ENCODE measurements at regions not wholly inside any gene's neighbourhood (a gene's known extent, or its start where the extent isn't known, plus 50 kb on each side); places are given as distances from the start of the nearest gene placed in this dataset.

DNA sequence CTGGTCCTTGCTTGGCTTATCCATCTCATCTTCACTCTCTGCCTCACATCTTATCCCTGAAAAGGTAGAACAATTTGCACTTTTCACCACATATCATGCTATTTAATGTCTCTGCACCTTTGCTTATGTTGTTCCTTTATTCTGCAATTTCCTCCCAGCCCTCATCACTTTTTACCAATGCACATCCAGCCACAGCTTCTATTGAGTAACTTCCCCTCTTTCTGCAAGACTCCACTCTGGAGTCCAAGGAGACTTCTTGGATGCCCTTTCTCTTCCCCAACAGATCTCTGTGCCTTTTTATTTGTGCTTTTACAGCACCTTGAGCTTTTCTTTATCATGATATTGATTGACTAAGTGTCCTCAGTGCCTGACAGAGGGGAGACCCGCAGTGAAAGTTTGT lies 797.1 kb downstream of the VRK1 start:
- Histone ChIP-seq H3K4me2 (ENCODE audit: insufficient read depth, low read length) (no peak overlapping the region), H3K27ac (ENCODE audit: insufficient read depth, low read depth, low read length) (no peak overlapping the region), H3K36me3 (ENCODE audit: control insufficient read depth in 2 of 2, extremely low read depth in 1 of 2, insufficient read depth in 2 of 2, low read length in 2 of 2) (no peaks in the 10 kb centered on the region), H3K9me1 (replicated peaks; ENCODE audit: control insufficient read depth, extremely low read depth, insufficient read depth, low read length) (no peaks in the 10 kb centered on the region), H4K20me1 (replicated peaks; ENCODE audit: control insufficient read depth, extremely low read depth, insufficient read depth, low read length) (no peaks in the 10 kb centered on the region), H3K4me1 (ENCODE audit: control insufficient read depth, extremely low read depth, insufficient read depth, low read length) (no peaks in the 10 kb centered on the region), H3K27me3 (ENCODE audit: control insufficient read depth in 2 of 2, insufficient read depth in 2 of 2, low read length in 2 of 2) (no peaks in the 10 kb centered on the region), H3K79me2 (ENCODE audit: control insufficient read depth, insufficient read depth, low read length) (no peaks in the 10 kb centered on the region), H3K9me3 (replicated peaks; ENCODE audit: control insufficient read depth, insufficient read depth, low read length) (peaks cover 6% of the 10 kb centered on the region), H3K4me3 (replicated peaks in 1 of 3; ENCODE audit: insufficient read depth in 1 of 3, low read depth in 1 of 3, low read length in 3 of 3) (no peak overlapping the region), H2AFZ (ENCODE audit: low read depth, low read length) (no peak overlapping the region), H3K9ac (replicated peaks; ENCODE audit: extremely low read depth, insufficient read depth, low read length) (no peak overlapping the region)
- ChIA-PET CTCF (no interaction called here), POLR2A (no interaction called here)
- FAIRE-seq (no peak), DNase-seq (ENCODE audit: low read depth, low spot score) (no peak)
- dilution Hi-C loops (cut with MboI; ENCODE audit: extremely low pct_ligation_motif_present, low sequenced_read_pairs) = no loop called here
- intact Hi-C loops (cut with micrococcal nuclease) = no loop called here
- no TSS peak for BruUV-seq (replicated peaks)
- TF ChIP-seq MAX (IDR thresholded peaks at IDR 0.05; ENCODE audit: insufficient read depth, insufficient read length) = no peak
- TF ChIP-seq CTCF (IDR thresholded peaks at IDR 0.05; ENCODE audit: extremely low read depth in 1 of 2, insufficient read depth in 1 of 2, low read depth in 1 of 2, low read length in 2 of 2) = no peak
- no peak for TF ChIP-seq MYC (IDR thresholded peaks at IDR 0.05; ENCODE audit: low read depth, low read length)
- TF ChIP-seq FOS (IDR thresholded peaks at IDR 0.05; ENCODE audit: borderline replicate concordance, insufficient read depth, low read length) = no peak
- no peak for TF ChIP-seq POLR2AphosphoS5 (IDR thresholded peaks at IDR 0.05; ENCODE audit: insufficient read depth, low read depth, low read length)
- TF ChIP-seq GATA2 (IDR thresholded peaks at IDR 0.05; ENCODE audit: insufficient read depth, insufficient read length, low read depth, low read length) = no peak
- no peak for TF ChIP-seq EZH2 (IDR thresholded peaks at IDR 0.05; ENCODE audit: borderline replicate concordance, low read depth, low read length, severe bottlenecking)
